Type B pancreatic cell (in vitro differentiated cells): ENCODE measurements at regions not wholly inside any gene's neighbourhood (a gene's known extent, or its start where the extent isn't known, plus 50 kb on each side); places are given as distances from the start of the nearest gene placed in this dataset.

ENCODE experiments used
- DNase-seq: peaks from one replicate; pipeline ENCODE4 v3.0.0; 2021; ENCODE audit warnings: mixed read lengths; ENCODE audit not compliant: unreplicated experiment; ENCODE audit errors: extremely low spot score
- H3K27ac Mint-ChIP-seq: 2 replicates; pipeline ENCODE4 v1.8.0; 2021; ENCODE audit warnings: mild to moderate bottlenecking, mixed read lengths
- H3K27me3 Mint-ChIP-seq: 2 replicates; pipeline ENCODE4 v1.8.0; 2021; ENCODE audit warnings: mixed read lengths
- H3K36me3 Mint-ChIP-seq: 2 replicates; pipeline ENCODE4 v1.8.0; 2021; ENCODE audit warnings: mixed read lengths
- H3K4me1 Mint-ChIP-seq: one replicate; pipeline ENCODE4 v1.8.0; 2021; ENCODE audit warnings: mixed read lengths; ENCODE audit not compliant: unreplicated experiment
- H3K4me3 Mint-ChIP-seq: 2 replicates; pipeline ENCODE4 v1.8.0; 2021; ENCODE audit warnings: mild to moderate bottlenecking, mixed read lengths
- H3K9me3 Mint-ChIP-seq: 2 replicates; pipeline ENCODE4 v1.8.0; 2021; ENCODE audit warnings: mixed read lengths
- CTCF ChIP-seq: fragments of 200-600 bp; sonication (generic); conservative IDR thresholded peaks from 2 replicates; pipeline ENCODE4 v1.5.0; 2021; ENCODE audit warnings: antibody characterized with exemption, mild to moderate bottlenecking

DNA sequence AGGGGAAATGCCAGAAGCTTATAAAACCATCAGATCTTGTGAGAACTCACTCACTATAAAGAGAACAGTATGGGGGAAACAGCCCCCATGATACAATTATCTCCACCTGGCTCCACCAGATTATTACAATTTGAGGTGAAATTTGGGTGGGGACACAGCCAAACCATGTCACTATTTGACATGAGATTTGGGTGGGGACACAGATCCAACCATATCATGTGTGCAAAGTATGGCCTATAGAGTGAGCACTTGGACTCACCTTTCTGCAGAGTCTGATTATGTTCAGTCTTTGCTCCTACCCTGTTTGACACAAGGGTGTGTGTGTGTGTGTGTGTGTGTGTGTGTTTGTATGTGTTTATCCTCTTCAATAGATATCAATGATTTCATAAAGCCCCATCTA, 287.5 kb downstream of the ZNF536 start:
- Mint-ChIP-seq H3K4me3 (no peak overlapping the region), H3K27ac (no peak overlapping the region), H3K4me1 (peaks cover 30% of the 10 kb centered on the region), H3K36me3 (no peaks in the 10 kb centered on the region), H3K9me3 (peaks cover 5% of the 10 kb centered on the region), H3K27me3 (peaks cover 28% of the 10 kb centered on the region)
- no peak for TF ChIP-seq CTCF
- no peak for DNase-seq

- Mint-ChIP-seq H3K36me3 (no peaks in the 10 kb centered on the region), H3K9me3 (peaks cover 5% of the 10 kb centered on the region), H3K27me3 (peaks cover 30% of the 10 kb centered on the region), H3K4me3 (no peak overlapping the region), H3K4me1 (peaks cover 5% of the 10 kb centered on the region), H3K27ac (no peak overlapping the region)
- no peak for TF ChIP-seq CTCF
- no peak for DNase-seq
These were observed 284.4 kb downstream of the ZNF536 start for GRCh38 chr19:30656520-30657100.

GRCh38 chr19:30653646-30654386, 281.6 kb downstream of the ZNF536 start:
- TF ChIP-seq CTCF = no peak
- no peaks in the 10 kb centered on the region for H3K36me3 Mint-ChIP-seq
- peak; percentile 44 for DNase-seq
- no peak overlapping the region for H3K4me3 Mint-ChIP-seq
- peaks cover 38% of the 10 kb centered on the region for H3K27me3 Mint-ChIP-seq
- peaks cover 4% of the 10 kb centered on the region for H3K9me3 Mint-ChIP-seq
- no peak overlapping the region for H3K27ac Mint-ChIP-seq
- H3K4me1 Mint-ChIP-seq = peaks cover 13% of the 10 kb centered on the region

- no peak overlapping the region for H3K27ac Mint-ChIP-seq
- no peaks in the 10 kb centered on the region for H3K36me3 Mint-ChIP-seq
These were observed 280.6 kb downstream of the ZNF536 start for GRCh38 chr19:30652751-30653150.

GRCh38 chr19:30651691-30652090, 279.5 kb downstream of the ZNF536 start:
- H3K36me3 Mint-ChIP-seq = no peaks in the 10 kb centered on the region
- H3K9me3 Mint-ChIP-seq = no peaks in the 10 kb centered on the region
- DNase-seq = no peak
- peaks cover 29% of the 10 kb centered on the region for H3K4me1 Mint-ChIP-seq
- TF ChIP-seq CTCF = no peak
- H3K27ac Mint-ChIP-seq = no peak overlapping the region
- no peak overlapping the region for H3K4me3 Mint-ChIP-seq
- peaks cover 43% of the 10 kb centered on the region for H3K27me3 Mint-ChIP-seq

More at GRCh38 chr19:30652751-30653150, 280.6 kb downstream of the ZNF536 start:
- DNase-seq = no peak
- Mint-ChIP-seq H3K27me3 (peaks cover 38% of the 10 kb centered on the region), H3K4me1 (peaks cover 22% of the 10 kb centered on the region), H3K9me3 (no peaks in the 10 kb centered on the region), H3K4me3 (no peak overlapping the region)
- TF ChIP-seq CTCF = no peak
